KG1 (cell line): ENCODE measurements at regions not wholly inside any gene's neighbourhood (a gene's known extent, or its start where the extent isn't known, plus 50 kb on each side); places are given as distances from the start of the nearest gene placed in this dataset.
"Not testable (repeated sequence)": the region's sequence is repeated elsewhere in the genome, so short reads cannot be mapped to it uniquely, and the experiment has no call there.

Source experiments
- DNase-seq: peaks from one replicate; lab custom pipeline; 2025; lab: John Stamatoyannopoulos, UW

GRCh38 chr9:110025551-110026170 is 182.3 kb downstream of the C9orf152 start:
- DNase-seq, result no peak

- no peak for DNase-seq
These were observed 180.3 kb downstream of the C9orf152 start for GRCh38 chr9:110027671-110028081.

- DNase-seq, result no peak
These were observed 179.7 kb downstream of the C9orf152 start for GRCh38 chr9:110028271-110028670.

GRCh38 chr9:110028676-110029075 is 179.3 kb downstream of the C9orf152 start:
- DNase-seq, result no peak

GRCh38 chr9:110029429-110029955 is 178.5 kb downstream of the C9orf152 start:
- DNase-seq, result no peak

GRCh38 chr9:110029956-110030480 is 177.9 kb downstream of the C9orf152 start:
- no peak for DNase-seq

- no peak for DNase-seq
These were observed 177.3 kb downstream of the C9orf152 start for GRCh38 chr9:110030632-110031031.

- no peak for DNase-seq
These were observed 176.3 kb downstream of the C9orf152 start for GRCh38 chr9:110031511-110032173.

GRCh38 chr9:110032532-110032931 is 175.4 kb downstream of the C9orf152 start:
- DNase-seq, result not testable (repeated sequence)

GRCh38 chr9:110033869-110034268 is 174.1 kb downstream of the C9orf152 start:
- DNase-seq, result no peak

- DNase-seq, result no peak
These were observed 171.7 kb downstream of the C9orf152 start for GRCh38 chr9:110036286-110036685.

- no peak for DNase-seq
These were observed 167.2 kb downstream of the C9orf152 start for GRCh38 chr9:110040788-110041187.

- no peak for DNase-seq
These were observed 166.5 kb downstream of the C9orf152 start for GRCh38 chr9:110041452-110041851.

- no peak for DNase-seq
These were observed 160.6 kb downstream of the C9orf152 start for GRCh38 chr9:110047232-110047954.

GRCh38 chr9:110047955-110048402 is 160.0 kb downstream of the C9orf152 start:
- DNase-seq, result no peak

GRCh38 chr9:110048403-110048975 is 159.5 kb downstream of the C9orf152 start:
- DNase-seq, result no peak

- no peak for DNase-seq
These were observed 158.8 kb downstream of the C9orf152 start for GRCh38 chr9:110048976-110049698.

GRCh38 chr9:110049699-110050450 is 158.1 kb downstream of the C9orf152 start:
- DNase-seq, result no peak

GRCh38 chr9:110050925-110051355 is 157.0 kb downstream of the C9orf152 start:
- DNase-seq, result no peak

- DNase-seq, result no peak
These were observed 151.9 kb downstream of the C9orf152 start for GRCh38 chr9:110056062-110056461.
